GM19372 (cell line): ENCODE measurements at regions not wholly inside any gene's neighbourhood (a gene's known extent, or its start where the extent isn't known, plus 50 kb on each side); places are given as distances from the start of the nearest gene placed in this dataset.
"Not testable (repeated sequence)": the region's sequence is repeated elsewhere in the genome, so short reads cannot be mapped to it uniquely, and the experiment has no call there.

Source experiments
- ATAC-seq: cut with Tn5 transposase; IDR thresholded peaks from one replicate; pipeline ENCODE4 v1.9.1; 2021; ENCODE audit warnings: mild to moderate bottlenecking, low read depth, moderate library complexity; ENCODE audit not compliant: unreplicated experiment

DNA sequence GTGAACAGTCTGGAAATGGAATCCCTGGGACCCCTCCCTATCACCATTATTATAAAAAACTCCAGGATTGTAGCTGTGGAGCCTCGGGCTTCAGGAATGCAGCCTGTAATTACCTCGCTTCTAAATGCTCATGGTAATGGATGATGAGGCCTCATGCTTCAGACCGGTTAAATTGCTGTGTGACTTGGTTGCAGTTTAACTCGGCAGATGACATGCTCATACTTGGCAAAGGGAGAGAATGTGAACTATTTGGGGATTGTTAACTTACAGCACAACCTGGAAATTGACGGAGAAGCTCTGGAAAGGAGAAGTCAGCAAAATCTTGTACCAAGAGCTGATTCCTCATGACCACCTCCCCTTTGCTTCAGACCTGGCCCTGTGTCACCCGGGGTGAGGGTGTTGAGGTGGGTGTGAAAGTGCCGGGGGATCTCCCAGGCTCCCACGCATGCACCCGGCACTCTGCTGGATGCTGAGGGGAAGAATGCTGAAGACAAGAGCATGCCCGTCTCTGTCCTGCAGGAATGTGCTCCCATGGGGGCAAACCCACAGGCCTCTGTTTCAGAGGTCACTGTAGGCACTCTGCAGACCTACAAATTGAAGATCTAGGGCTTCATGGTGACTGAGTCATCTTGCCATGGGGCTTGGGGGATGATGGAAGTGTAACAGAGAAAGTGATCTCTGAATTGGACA lies 364.8 kb downstream of the RPS6KC1 start:
- no peak for ATAC-seq

- no peak for ATAC-seq
These were observed 365.6 kb downstream of the RPS6KC1 start for GRCh38 chr1:213416461-213417224.

- no peak for ATAC-seq
These were observed 366.3 kb downstream of the RPS6KC1 start for GRCh38 chr1:213417225-213417820.

GRCh38 chr1:213417846-213418245 lies 366.8 kb downstream of the RPS6KC1 start:
- ATAC-seq = no peak

GRCh38 chr1:213418268-213419071 lies 367.4 kb downstream of the RPS6KC1 start:
- ATAC-seq = no peak

DNA sequence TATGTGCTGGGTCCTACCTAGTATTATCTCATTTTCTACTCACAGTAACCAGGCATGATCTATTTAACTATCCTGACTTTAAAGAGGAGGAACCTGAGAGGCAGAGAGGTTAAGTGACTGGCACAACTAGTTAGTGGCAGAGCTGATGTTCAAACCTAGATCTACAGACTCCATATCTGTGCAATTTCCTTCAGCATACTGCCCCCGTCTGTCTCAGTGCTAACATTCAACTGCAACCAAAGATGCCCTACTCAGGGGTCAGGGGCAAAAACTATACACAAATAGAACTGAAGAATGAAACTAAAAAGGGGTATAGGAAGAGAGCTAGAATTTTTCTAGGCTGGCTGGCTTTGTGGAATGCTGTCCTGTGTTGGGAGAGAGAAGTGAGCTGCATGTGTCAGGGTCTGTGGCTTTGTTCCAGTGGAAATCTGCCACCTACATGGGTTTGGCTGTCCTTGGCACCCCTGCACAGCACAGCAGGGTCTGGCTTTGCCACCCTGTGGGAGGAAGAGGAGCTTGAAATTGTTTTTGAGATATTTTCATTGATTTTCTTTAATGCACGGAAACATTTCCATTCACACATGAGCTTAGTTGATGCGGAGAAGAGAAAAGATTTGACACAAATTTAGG lies 368.5 kb downstream of the RPS6KC1 start:
- no peak for ATAC-seq

DNA sequence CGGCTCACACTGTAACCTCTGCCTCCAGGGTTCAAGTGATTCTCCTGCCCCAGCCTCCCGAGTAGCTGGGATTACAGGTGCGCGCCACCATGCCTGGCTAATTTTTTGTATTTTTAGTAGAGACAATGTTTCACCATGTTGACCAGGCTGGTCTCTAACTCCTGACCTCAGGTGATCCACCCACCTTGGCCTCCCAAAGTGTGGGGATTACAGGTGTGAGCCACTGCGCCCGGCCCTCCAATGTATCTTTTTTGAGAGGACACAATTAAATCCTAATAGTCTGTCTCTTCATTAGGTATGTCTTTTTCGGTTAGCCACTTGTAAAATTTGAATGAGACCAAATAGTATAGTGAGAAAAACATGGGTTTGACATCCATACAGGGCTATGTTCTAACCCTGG lies 370.1 kb downstream of the RPS6KC1 start:
- ATAC-seq = not testable (repeated sequence)

DNA sequence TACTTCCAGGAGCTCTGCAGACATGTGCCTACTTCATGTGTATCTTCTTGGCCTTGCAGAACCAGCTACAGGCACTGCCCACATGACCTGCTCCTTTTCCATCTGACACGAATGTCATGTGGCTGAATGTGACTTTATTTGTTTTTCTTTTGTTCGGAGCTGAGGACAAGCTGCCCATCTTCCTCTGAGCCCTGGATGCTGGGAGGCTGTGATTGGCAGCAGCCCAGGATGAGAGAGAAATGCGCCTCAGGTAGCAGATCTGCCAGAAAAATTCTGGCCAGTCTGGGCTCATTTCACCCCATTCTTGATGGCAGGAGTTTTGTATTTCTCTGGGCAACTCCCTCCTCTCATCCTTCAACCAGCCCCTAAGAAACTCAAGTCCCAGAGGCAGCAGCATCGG lies 372.0 kb downstream of the RPS6KC1 start:
- no peak for ATAC-seq

DNA sequence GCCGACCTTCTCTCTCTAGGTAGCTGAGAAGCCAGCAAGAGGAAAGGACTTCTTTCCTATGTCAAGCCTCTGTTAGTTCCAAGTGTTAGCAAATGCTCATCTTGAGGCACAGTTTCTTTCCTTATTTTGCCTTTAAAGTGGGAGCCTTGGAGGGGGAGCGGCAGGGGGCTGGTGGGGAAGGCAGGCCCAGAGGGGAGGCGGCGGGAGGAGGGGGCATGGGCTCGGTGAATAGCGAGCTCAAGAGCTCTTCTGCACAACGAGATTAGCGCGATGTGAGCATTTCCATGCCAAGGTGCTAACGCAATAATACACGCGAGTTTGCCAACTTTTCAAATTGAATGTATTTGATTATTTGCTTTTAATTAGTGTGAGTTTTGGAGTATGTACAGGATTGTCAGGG lies 372.6 kb downstream of the RPS6KC1 start:
- no peak for ATAC-seq

- no peak for ATAC-seq
These were observed 374.5 kb downstream of the RPS6KC1 start for GRCh38 chr1:213425376-213426030.

DNA sequence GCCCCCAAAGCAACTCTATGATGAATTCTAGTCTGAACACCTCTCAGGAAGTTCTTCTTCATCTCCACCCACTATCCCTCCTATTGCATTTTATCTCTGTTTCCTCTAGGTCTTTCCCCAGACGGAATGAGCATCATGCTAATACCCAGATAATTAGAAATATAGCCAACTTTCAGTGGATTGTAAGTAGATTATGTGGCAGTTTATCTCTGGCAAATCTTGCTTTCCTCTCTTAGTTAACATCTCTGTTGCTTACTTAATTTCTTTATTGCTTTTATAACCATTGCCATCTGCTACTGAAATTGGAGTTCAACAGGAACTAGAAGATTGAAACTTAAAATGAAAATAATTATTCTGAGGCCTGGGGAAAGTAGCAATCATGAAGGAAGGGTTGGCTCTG lies 378.6 kb downstream of the RPS6KC1 start:
- no peak for ATAC-seq

DNA sequence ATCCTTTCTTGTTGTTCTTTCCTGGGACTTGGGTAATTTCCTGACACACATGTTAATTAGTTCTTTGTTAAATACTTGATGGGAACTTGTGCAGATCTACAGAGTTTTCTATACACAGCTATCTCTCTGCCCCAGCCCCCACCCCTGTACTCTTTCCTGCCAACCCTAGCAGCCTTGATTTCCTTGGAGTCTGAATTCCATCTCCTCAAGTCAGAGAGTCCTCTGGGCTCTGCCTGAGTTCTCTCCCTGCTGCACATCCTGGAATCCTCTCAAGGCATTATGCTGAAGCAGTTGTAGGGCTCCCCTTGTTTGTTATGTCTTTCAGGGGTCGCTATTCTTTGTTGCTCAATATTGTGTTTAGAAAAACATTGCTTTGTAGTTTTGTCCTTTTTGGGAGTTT lies 384.7 kb downstream of the RPS6KC1 start:
- no peak for ATAC-seq

DNA sequence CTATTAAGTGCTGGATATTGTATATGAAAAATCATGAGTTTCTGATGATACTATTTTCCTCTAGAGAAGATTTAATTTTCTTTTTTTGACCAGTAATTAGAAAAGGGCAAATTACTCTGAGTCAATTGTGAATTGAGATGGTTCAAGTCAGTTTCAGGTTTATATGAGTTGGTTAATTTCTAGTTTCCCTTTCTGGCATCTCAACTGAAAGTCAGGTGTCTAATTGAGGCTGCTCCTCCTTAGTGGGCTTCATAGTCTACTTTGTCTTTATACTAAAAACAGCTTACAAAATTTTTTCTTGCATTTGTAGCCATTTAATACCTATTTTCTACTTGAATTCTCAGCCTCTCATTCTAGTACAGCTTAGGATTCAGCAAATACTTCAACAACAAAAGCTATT lies 387.3 kb downstream of the RPS6KC1 start:
- no peak for ATAC-seq

GRCh38 chr1:213439703-213440102 lies 388.7 kb downstream of the RPS6KC1 start:
- ATAC-seq = no peak

GRCh38 chr1:213440766-213441165 lies 389.7 kb downstream of the RPS6KC1 start:
- ATAC-seq = no peak

- no peak for ATAC-seq
These were observed 392.4 kb downstream of the RPS6KC1 start for GRCh38 chr1:213443415-213443814.

- ATAC-seq = no peak
These were observed 393.2 kb downstream of the RPS6KC1 start for GRCh38 chr1:213444224-213444623.

DNA sequence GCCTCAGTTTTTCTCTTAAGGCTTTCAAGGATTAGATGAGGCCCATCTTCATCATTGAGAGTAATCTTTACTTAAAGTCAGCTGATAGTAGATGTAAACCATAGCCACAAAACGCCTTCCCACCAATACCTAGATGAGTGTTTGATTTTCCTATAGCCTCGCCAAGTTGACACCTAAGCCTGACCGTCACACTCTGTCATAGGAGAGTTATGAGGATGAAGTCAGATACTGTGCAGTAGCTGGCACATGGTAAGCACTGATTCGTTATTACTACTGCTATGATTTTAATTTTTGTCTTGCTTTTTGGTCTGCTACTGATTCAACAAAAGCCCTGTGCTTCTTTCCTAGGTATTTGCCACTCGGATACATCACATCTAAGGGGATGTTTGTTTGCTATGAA lies 395.5 kb downstream of the RPS6KC1 start:
- ATAC-seq = no peak

DNA sequence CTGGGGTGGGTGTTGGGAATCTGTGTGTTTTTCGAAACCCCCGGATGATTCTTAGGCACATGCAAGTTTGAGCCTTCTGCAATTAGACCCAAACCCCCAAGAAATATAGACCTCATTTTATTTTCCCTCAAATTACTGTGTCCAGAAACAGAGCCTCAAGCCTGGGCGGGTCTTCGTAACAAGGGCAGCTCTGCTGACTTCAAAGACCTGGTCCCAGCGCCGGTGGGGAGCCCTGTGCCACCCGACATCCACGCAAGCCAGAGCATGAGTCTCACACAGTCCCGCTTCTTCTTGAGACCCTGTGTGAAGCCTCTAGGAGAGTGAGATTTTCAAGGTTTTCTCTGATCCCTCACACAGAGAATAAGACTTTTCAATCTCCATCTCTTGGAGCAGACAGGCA lies 397.3 kb downstream of the RPS6KC1 start:
- no peak for ATAC-seq

- no peak for ATAC-seq
These were observed 397.7 kb downstream of the RPS6KC1 start for GRCh38 chr1:213448776-213449175.
